RWPE1 (cell line): ENCODE measurements at regions not wholly inside any gene's neighbourhood (a gene's known extent, or its start where the extent isn't known, plus 50 kb on each side); places are given as distances from the start of the nearest gene placed in this dataset.

Experiments
- CTCF ChIA-PET: fragments of 350-600 bp; sonication (Branson Sonifier 250); formaldehyde crosslinking; extraction: SDS; loops from one replicate; lab custom pipeline; 2021; lab: Yijun Ruan, JAX
- POLR2A ChIA-PET: fragments of 400-600 bp; formaldehyde crosslinking; extraction: SDS; loops from one replicate; lab custom pipeline; 2020; ENCODE audit warnings: antibody characterized with exemption; ENCODE audit not compliant: low non-redundant PET; lab: Yijun Ruan, JAX
- DNase-seq: peaks from one replicate; pipeline ENCODE4 v3.0.0; 2012; ENCODE audit warnings: low spot score
- H3K27ac ChIP-seq: fragments of 450-650 bp; 2 replicates; pipeline ENCODE4 v1.5.1; 2017
- TF ChIP-seq, protein P1 (sequence below): fragments of 450-650 bp; conservative IDR thresholded peaks from 2 replicates; pipeline ENCODE4 v1.5.1; 2017; ENCODE audit warnings: low read depth, mild to moderate bottlenecking

- TF ChIP-seq, protein P1, sequence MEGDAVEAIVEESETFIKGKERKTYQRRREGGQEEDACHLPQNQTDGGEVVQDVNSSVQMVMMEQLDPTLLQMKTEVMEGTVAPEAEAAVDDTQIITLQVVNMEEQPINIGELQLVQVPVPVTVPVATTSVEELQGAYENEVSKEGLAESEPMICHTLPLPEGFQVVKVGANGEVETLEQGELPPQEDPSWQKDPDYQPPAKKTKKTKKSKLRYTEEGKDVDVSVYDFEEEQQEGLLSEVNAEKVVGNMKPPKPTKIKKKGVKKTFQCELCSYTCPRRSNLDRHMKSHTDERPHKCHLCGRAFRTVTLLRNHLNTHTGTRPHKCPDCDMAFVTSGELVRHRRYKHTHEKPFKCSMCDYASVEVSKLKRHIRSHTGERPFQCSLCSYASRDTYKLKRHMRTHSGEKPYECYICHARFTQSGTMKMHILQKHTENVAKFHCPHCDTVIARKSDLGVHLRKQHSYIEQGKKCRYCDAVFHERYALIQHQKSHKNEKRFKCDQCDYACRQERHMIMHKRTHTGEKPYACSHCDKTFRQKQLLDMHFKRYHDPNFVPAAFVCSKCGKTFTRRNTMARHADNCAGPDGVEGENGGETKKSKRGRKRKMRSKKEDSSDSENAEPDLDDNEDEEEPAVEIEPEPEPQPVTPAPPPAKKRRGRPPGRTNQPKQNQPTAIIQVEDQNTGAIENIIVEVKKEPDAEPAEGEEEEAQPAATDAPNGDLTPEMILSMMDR = no peak
- peak; percentile 32 for DNase-seq
- POLR2A ChIA-PET = no interaction called here
- no peak overlapping the region for H3K27ac ChIP-seq
- CTCF ChIA-PET = interaction anchor here (0.6 kb wide), 1 partner anchor 14 kb away, joined by 4 read pairs; no protein-coding TSS in a partner anchor
These were observed 710.2 kb upstream of the POU3F2 start for GRCh38 chr6:98124171-98124570.

GRCh38 chr6:98131290-98131990 is 702.9 kb upstream of the POU3F2 start:
- TF ChIP-seq, protein P1 = no peak
- POLR2A ChIA-PET = no interaction called here
- CTCF ChIA-PET = no interaction called here
- H3K27ac ChIP-seq = no peak overlapping the region
- DNase-seq = no peak

GRCh38 chr6:98136333-98136732 is 698.0 kb upstream of the POU3F2 start:
- DNase-seq = no peak
- ChIA-PET POLR2A (no interaction called here), CTCF (no interaction called here)
- TF ChIP-seq, protein P1 = no peak
- no peak overlapping the region for H3K27ac ChIP-seq

GRCh38 chr6:98137391-98137790 is 697.0 kb upstream of the POU3F2 start:
- no peak for DNase-seq
- CTCF ChIA-PET = interaction anchor here (0.6 kb wide), 1 partner anchor 12 kb away, joined by 3 read pairs; no protein-coding TSS in a partner anchor

DNA sequence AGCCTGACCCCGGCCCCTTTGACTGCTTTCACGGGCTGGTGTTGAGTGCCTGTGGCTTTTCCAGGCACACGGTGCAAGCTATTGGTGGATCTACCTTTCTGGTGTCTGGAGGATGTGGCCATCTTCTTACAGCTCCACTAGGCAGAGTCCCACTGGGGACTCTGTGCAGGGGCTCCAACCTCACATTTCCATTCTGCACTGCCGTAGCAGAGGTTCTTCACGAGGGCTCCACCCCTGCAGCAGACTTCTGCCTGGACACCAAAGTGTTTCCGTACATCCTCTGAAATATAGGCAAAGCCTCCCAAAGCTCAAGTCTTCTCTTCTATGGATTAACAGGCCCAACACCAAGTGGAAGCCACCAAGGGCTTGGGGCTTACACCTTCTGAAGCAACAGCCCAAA is 691.5 kb upstream of the POU3F2 start:
- H3K27ac ChIP-seq = no peak overlapping the region
- ChIA-PET POLR2A (no interaction called here), CTCF (no interaction called here)
- TF ChIP-seq, protein P1 = no peak
- DNase-seq = no peak

More at GRCh38 chr6:98137391-98137790, 697.0 kb upstream of the POU3F2 start:
- H3K27ac ChIP-seq = no peak overlapping the region
- POLR2A ChIA-PET = no interaction called here
- TF ChIP-seq, protein P1 = no peak

GRCh38 chr6:98146656-98147055 is 687.7 kb upstream of the POU3F2 start:
- DNase-seq = no peak
- no peak overlapping the region for H3K27ac ChIP-seq
- ChIA-PET CTCF (no interaction called here), POLR2A (no interaction called here)
- TF ChIP-seq, protein P1 = no peak
